HL-60 (cell line): ENCODE measurements at regions not wholly inside any gene's neighbourhood (a gene's known extent, or its start where the extent isn't known, plus 50 kb on each side); places are given as distances from the start of the nearest gene placed in this dataset.

Experiments
- DNase-seq, 2 experiments: peaks; one replicate each; pipeline ENCODE4 v3.0.0-alpha.2; 2010 to 2020; ENCODE audit warnings: low read depth in 1 of 2, low spot score in 1 of 2
- H3K27ac ChIP-seq: fragments of 250-450 bp; sonication (Bioruptor Pico); replicated peaks from 2 replicates; pipeline ENCODE4 v1.5.1; 2020; ENCODE audit warnings: mild to moderate bottlenecking, moderate library complexity
- H3K27me3 ChIP-seq: fragments of 250-450 bp; sonication (Bioruptor Pico); 2 replicates; pipeline ENCODE4 v1.5.1; 2021; ENCODE audit warnings: mild to moderate bottlenecking, moderate library complexity; ENCODE audit not compliant: insufficient read depth, poor library complexity, severe bottlenecking
- H3K4me3 ChIP-seq: replicated peaks from 2 replicates; pipeline ENCODE4 v1.5.1; 2011; ENCODE audit warnings: mild to moderate bottlenecking, control low read depth, low read length; ENCODE audit not compliant: insufficient read depth
- CTCF ChIP-seq: IDR thresholded peaks from one replicate; pipeline ENCODE4 v1.5.1; 2011; ENCODE audit warnings: low read length, control low read depth, inconsistent platforms; ENCODE audit not compliant: insufficient read depth
- GABPA ChIP-seq: IDR thresholded peaks from 2 replicates; pipeline ENCODE4 v1.6.1; 2012; ENCODE audit warnings: low read depth
- POLR2AphosphoS5 ChIP-seq: IDR thresholded peaks from 2 replicates; pipeline ENCODE4 v1.6.1; 2012; ENCODE audit warnings: low read depth
- REST ChIP-seq: IDR thresholded peaks from 2 replicates; pipeline ENCODE4 v1.6.1; 2012; ENCODE audit warnings: low read depth; ENCODE audit not compliant: insufficient replicate concordance
- SPI1 ChIP-seq: IDR thresholded peaks from 2 replicates; pipeline ENCODE4 v1.6.1; 2012; ENCODE audit warnings: low read depth, mild to moderate bottlenecking, borderline replicate concordance

GRCh38 chr18:56185126-56185525 is 453.3 kb downstream of the TXNL1 start:
- no peak overlapping the region for H3K27ac ChIP-seq
- no peak overlapping the region for H3K4me3 ChIP-seq
- TF ChIP-seq CTCF = no peak
- TF ChIP-seq REST = no peak
- no peak for TF ChIP-seq SPI1
- TF ChIP-seq POLR2AphosphoS5 = no peak
- no peak for TF ChIP-seq GABPA
- H3K27me3 ChIP-seq = no peaks in the 10 kb centered on the region
- no peak for DNase-seq

GRCh38 chr18:56176751-56177150 is 461.6 kb downstream of the TXNL1 start:
- no peak overlapping the region for H3K27ac ChIP-seq
- TF ChIP-seq POLR2AphosphoS5 (no peak), SPI1 (no peak), CTCF (no peak), REST (no peak), GABPA (no peak)
- no peaks in the 10 kb centered on the region for H3K27me3 ChIP-seq
- no peak overlapping the region for H3K4me3 ChIP-seq
- DNase-seq = no peak

- Histone ChIP-seq H3K27me3 (no peaks in the 10 kb centered on the region), H3K27ac (no peak overlapping the region), H3K4me3 (no peak overlapping the region)
- no peak for DNase-seq
- TF ChIP-seq GABPA (no peak), SPI1 (no peak), REST (no peak), CTCF (no peak), POLR2AphosphoS5 (no peak)
Measured at GRCh38 chr18:56175330-56176001, 462.9 kb downstream of the TXNL1 start.
